ENCODE measurements at regions not wholly inside any gene's neighbourhood (a gene's known extent, or its start where the extent isn't known, plus 50 kb on each side); places are given as distances from the start of the nearest gene placed in this dataset.
A peak's percentile ranks its signal among the peaks of the same experiment; 100 is the strongest.

DNA sequence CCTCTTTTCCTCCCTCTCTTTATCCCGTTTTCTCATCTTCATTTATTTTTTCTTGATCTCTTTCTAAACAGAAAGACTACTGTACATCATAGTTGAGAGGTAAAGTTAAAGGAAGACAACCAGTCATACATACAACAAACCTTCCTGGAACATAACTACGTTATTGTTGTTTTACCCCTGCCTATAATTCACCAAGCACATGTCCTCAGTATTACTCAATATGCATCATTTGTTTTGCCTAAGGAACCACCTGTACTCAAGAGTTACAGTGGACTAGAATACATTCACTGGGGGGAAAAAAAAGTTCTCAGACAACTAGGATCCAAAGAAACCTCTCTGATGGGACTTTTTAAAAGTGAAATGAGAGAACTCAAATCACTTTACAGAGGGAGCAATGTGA, 344.7 kb upstream of the RBMS3 start:
- Mint-ChIP-seq H3K27me3 (ENCODE audit: unreplicated experiment) (no peaks in the 10 kb centered on the region), H3K27ac (ENCODE audit: unreplicated experiment) (no peak overlapping the region), H3K4me3 (ENCODE audit: unreplicated experiment) (no peak overlapping the region), H3K36me3 (ENCODE audit: low read depth, unreplicated experiment) (no peaks in the 10 kb centered on the region), H3K4me1 (ENCODE audit: unreplicated experiment) (peaks cover 16% of the 10 kb centered on the region), H3K9me3 (ENCODE audit: unreplicated experiment) (no peaks in the 10 kb centered on the region)
- TF ChIP-seq, protein P1, sequence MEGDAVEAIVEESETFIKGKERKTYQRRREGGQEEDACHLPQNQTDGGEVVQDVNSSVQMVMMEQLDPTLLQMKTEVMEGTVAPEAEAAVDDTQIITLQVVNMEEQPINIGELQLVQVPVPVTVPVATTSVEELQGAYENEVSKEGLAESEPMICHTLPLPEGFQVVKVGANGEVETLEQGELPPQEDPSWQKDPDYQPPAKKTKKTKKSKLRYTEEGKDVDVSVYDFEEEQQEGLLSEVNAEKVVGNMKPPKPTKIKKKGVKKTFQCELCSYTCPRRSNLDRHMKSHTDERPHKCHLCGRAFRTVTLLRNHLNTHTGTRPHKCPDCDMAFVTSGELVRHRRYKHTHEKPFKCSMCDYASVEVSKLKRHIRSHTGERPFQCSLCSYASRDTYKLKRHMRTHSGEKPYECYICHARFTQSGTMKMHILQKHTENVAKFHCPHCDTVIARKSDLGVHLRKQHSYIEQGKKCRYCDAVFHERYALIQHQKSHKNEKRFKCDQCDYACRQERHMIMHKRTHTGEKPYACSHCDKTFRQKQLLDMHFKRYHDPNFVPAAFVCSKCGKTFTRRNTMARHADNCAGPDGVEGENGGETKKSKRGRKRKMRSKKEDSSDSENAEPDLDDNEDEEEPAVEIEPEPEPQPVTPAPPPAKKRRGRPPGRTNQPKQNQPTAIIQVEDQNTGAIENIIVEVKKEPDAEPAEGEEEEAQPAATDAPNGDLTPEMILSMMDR (IDR thresholded peaks at IDR 0.05; ENCODE audit: unreplicated experiment), result no peak
- DNase-seq (ENCODE audit: low spot score), result no peak

DNA sequence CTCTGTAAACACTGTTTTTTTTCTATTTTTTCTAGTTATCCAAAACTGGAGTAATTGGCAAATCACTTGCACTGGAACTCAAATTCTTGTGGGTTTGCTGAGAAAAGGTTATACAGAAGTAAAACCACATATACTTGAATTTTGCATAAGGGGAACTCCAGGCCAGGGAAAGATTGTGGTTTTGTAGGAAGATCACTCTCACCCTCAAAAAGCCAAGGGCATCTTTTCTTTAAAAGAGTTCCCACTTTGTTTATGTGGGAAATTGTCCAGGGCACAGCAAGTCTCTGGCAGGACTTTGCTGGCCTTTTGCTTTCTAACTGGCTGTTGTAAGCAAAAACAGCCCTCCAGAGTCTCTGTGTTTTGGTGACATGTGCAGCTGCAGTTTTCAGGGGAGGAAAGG, 340.3 kb upstream of the RBMS3 start:
- no peak overlapping the region for H3K4me3 Mint-ChIP-seq (ENCODE audit: unreplicated experiment)
- TF ChIP-seq, protein P1 (IDR thresholded peaks at IDR 0.05; ENCODE audit: unreplicated experiment), result no peak

DNA sequence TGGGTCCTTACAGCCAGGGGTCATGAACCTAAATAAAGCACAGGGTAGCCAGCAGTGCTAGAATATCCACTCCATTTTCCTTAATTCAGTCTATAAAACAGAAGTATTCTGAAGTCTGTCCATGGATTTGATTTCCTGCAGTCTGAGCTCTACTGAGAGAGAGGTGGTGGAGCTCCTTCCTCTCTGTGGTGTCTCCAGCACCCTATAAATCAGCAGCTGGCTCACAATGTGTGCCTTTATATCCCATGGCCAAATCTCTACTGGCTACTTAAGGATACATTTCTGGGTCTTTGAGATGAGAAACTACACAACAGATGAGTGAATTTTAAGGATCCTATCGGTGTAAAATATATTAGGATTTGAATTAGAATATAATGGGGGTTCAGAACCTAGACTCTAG, 339.9 kb upstream of the RBMS3 start:
- H3K4me1 Mint-ChIP-seq (ENCODE audit: unreplicated experiment), result peaks cover 16% of the 10 kb centered on the region
- H3K9me3 Mint-ChIP-seq (ENCODE audit: unreplicated experiment), result no peaks in the 10 kb centered on the region
- peak overlapping the region; percentile 33 for H3K27ac Mint-ChIP-seq (ENCODE audit: unreplicated experiment)
- TF ChIP-seq, protein P1 (IDR thresholded peaks at IDR 0.05; ENCODE audit: unreplicated experiment), result no peak
- DNase-seq (ENCODE audit: low spot score), result no peak
- no peaks in the 10 kb centered on the region for H3K27me3 Mint-ChIP-seq (ENCODE audit: unreplicated experiment)
- H3K4me3 Mint-ChIP-seq (ENCODE audit: unreplicated experiment), result no peak overlapping the region
- no peaks in the 10 kb centered on the region for H3K36me3 Mint-ChIP-seq (ENCODE audit: low read depth, unreplicated experiment)

More for the DNA sequence above, 340.3 kb upstream of the RBMS3 start:
- Mint-ChIP-seq H3K36me3 (ENCODE audit: low read depth, unreplicated experiment) (no peaks in the 10 kb centered on the region), H3K9me3 (ENCODE audit: unreplicated experiment) (no peaks in the 10 kb centered on the region), H3K27me3 (ENCODE audit: unreplicated experiment) (no peaks in the 10 kb centered on the region), H3K4me1 (ENCODE audit: unreplicated experiment) (peaks cover 17% of the 10 kb centered on the region), H3K27ac (ENCODE audit: unreplicated experiment) (peak overlapping the region; percentile 33)
- peak; percentile 8 for DNase-seq (ENCODE audit: low spot score)

DNA sequence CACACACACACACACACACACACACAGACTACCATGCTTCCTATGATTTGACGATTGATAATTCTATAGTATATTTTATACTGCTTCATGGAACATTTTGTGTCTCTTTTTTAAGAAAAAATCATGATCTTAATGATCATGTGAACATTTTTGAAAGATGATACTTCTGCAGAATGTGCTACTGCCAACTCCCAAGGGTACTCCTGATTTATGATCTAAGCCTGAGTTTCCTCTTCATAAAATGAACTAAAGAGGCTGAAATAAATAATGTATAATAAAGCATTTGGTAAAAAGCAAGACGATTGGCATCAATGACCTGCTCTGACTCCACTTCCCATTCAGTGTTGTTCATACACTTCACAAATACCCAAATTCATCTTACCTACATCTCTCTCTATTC, 333.8 kb upstream of the RBMS3 start:
- H3K27ac Mint-ChIP-seq (ENCODE audit: unreplicated experiment), result no peak overlapping the region
- no peak overlapping the region for H3K4me3 Mint-ChIP-seq (ENCODE audit: unreplicated experiment)
- no peak for DNase-seq (ENCODE audit: low spot score)
- no peaks in the 10 kb centered on the region for H3K27me3 Mint-ChIP-seq (ENCODE audit: unreplicated experiment)
- H3K36me3 Mint-ChIP-seq (ENCODE audit: low read depth, unreplicated experiment), result no peaks in the 10 kb centered on the region
- TF ChIP-seq, protein P1 (IDR thresholded peaks at IDR 0.05; ENCODE audit: unreplicated experiment), result no peak
- H3K4me1 Mint-ChIP-seq (ENCODE audit: unreplicated experiment), result no peaks in the 10 kb centered on the region
- no peaks in the 10 kb centered on the region for H3K9me3 Mint-ChIP-seq (ENCODE audit: unreplicated experiment)

DNA sequence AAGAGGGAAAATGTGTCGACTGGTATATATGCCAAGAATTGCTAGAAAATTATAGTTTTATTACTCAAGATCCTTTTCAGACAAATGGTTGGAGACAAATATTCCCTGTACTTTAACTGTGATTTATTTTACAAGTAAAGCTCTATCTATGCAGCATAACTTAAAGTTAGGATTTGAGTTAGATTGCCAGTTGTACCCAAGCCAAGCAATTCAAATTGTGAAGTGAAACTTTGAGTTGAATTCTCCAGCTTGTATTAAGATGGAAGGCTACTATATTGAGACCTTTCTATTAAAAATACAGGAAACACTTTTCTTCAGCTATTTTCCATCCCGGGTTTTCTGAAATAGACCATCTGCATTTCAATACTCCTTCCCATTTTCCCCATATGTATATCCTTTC, 333.1 kb upstream of the RBMS3 start:
- TF ChIP-seq, protein P1 (IDR thresholded peaks at IDR 0.05; ENCODE audit: unreplicated experiment), result no peak
- Mint-ChIP-seq H3K4me3 (ENCODE audit: unreplicated experiment) (no peak overlapping the region), H3K27me3 (ENCODE audit: unreplicated experiment) (no peaks in the 10 kb centered on the region), H3K4me1 (ENCODE audit: unreplicated experiment) (no peaks in the 10 kb centered on the region), H3K36me3 (ENCODE audit: low read depth, unreplicated experiment) (no peaks in the 10 kb centered on the region), H3K9me3 (ENCODE audit: unreplicated experiment) (no peaks in the 10 kb centered on the region), H3K27ac (ENCODE audit: unreplicated experiment) (no peak overlapping the region)
- no peak for DNase-seq (ENCODE audit: low spot score)
